Upper lobe of right lung (tissue), 1 donor: ENCODE measurements at regions not wholly inside any gene's neighbourhood (a gene's known extent, or its start where the extent isn't known, plus 50 kb on each side); places are given as distances from the start of the nearest gene placed in this dataset.

Experiments
- ATAC-seq: fragments of 200-7000 bp; cut with Tn5 transposase; one replicate; pipeline ENCODE4 v1.9.1; 2020; ENCODE audit warnings: mild to moderate bottlenecking, moderate library complexity
- DNase-seq: peaks from one replicate; pipeline ENCODE4 v3.0.0-alpha.2; 2020
- H3K27ac ChIP-seq: fragments of 200-600 bp; one replicate; pipeline ENCODE4 v1.8.0; 2022
- H3K27me3 ChIP-seq: fragments of 200-600 bp; one replicate; pipeline ENCODE4 v1.8.0; 2022; ENCODE audit warnings: mild to moderate bottlenecking
- H3K36me3 ChIP-seq: fragments of 200-600 bp; one replicate; pipeline ENCODE4 v1.8.0; 2022
- H3K4me1 ChIP-seq: fragments of 200-600 bp; one replicate; pipeline ENCODE4 v1.8.0; 2022
- H3K4me3 ChIP-seq: fragments of 200-600 bp; one replicate; pipeline ENCODE4 v1.8.0; 2022; ENCODE audit warnings: mild to moderate bottlenecking
- H3K9me3 ChIP-seq: fragments of 200-600 bp; one replicate; pipeline ENCODE4 v1.8.0; 2022
- CTCF ChIP-seq: fragments of 200-600 bp; IDR thresholded peaks from one replicate; pipeline ENCODE4 v1.8.0; 2022; ENCODE audit warnings: antibody characterized with exemption
- intact Hi-C: fragments of 100-400 bp; cut with DNase I; formaldehyde crosslinking; loops from one replicate; pipeline ENCODE4 v1.11.0; 2022
- donor health status: DM: no; HTN: yes; CAD: no; lungs with severe emphysema.

- H3K27ac ChIP-seq: no peak overlapping the region
- no peaks in the 10 kb centered on the region for H3K36me3 ChIP-seq
- ATAC-seq (no peak), DNase-seq (no peak)
- H3K4me3 ChIP-seq: no peak overlapping the region
- no peaks in the 10 kb centered on the region for H3K9me3 ChIP-seq
- no peak for TF ChIP-seq CTCF
- intact Hi-C loops: no loop called here
- H3K4me1 ChIP-seq: no peaks in the 10 kb centered on the region
- H3K27me3 ChIP-seq: no peaks in the 10 kb centered on the region
Observed at GRCh38 chr13:62635161-62635560, 1219.5 kb upstream of the PCDH20 start.

GRCh38 chr13:62633448-62633847 lies 1217.8 kb upstream of the PCDH20 start:
- Histone ChIP-seq H3K4me3 (no peak overlapping the region), H3K27me3 (no peaks in the 10 kb centered on the region), H3K9me3 (no peaks in the 10 kb centered on the region), H3K4me1 (no peaks in the 10 kb centered on the region), H3K36me3 (no peaks in the 10 kb centered on the region), H3K27ac (no peak overlapping the region)
- no peak for DNase-seq
- no peak for TF ChIP-seq CTCF
- ATAC-seq: no peak
- intact Hi-C loops: no loop called here

GRCh38 chr13:62631619-62632018 lies 1216.0 kb upstream of the PCDH20 start:
- intact Hi-C loops: no loop called here
- Histone ChIP-seq H3K27me3 (no peaks in the 10 kb centered on the region), H3K36me3 (no peaks in the 10 kb centered on the region), H3K27ac (no peak overlapping the region), H3K4me1 (no peaks in the 10 kb centered on the region), H3K9me3 (no peaks in the 10 kb centered on the region), H3K4me3 (no peak overlapping the region)
- TF ChIP-seq CTCF: no peak
- DNase-seq (no peak), ATAC-seq (no peak)

GRCh38 chr13:62631124-62631523 lies 1215.5 kb upstream of the PCDH20 start:
- no peaks in the 10 kb centered on the region for H3K27me3 ChIP-seq
- no peaks in the 10 kb centered on the region for H3K36me3 ChIP-seq
- H3K27ac ChIP-seq: no peak overlapping the region
- intact Hi-C loops: no loop called here
- H3K9me3 ChIP-seq: no peaks in the 10 kb centered on the region
- ATAC-seq (no peak), DNase-seq (no peak)
- TF ChIP-seq CTCF: no peak
- H3K4me3 ChIP-seq: no peak overlapping the region
- H3K4me1 ChIP-seq: no peaks in the 10 kb centered on the region

GRCh38 chr13:62629618-62630017 lies 1214.0 kb upstream of the PCDH20 start:
- Histone ChIP-seq H3K9me3 (no peaks in the 10 kb centered on the region), H3K36me3 (no peaks in the 10 kb centered on the region), H3K4me1 (no peaks in the 10 kb centered on the region), H3K27me3 (no peaks in the 10 kb centered on the region), H3K27ac (no peak overlapping the region), H3K4me3 (no peak overlapping the region)
- TF ChIP-seq CTCF: no peak
- intact Hi-C loops: no loop called here
- no peak for ATAC-seq
- no peak for DNase-seq

- H3K36me3 ChIP-seq: no peaks in the 10 kb centered on the region
- ATAC-seq (no peak), DNase-seq (peak; percentile 49)
- no peak for TF ChIP-seq CTCF
- no peaks in the 10 kb centered on the region for H3K9me3 ChIP-seq
- intact Hi-C loops: no loop called here
- no peaks in the 10 kb centered on the region for H3K27me3 ChIP-seq
- H3K4me3 ChIP-seq: no peak overlapping the region
- H3K27ac ChIP-seq: no peak overlapping the region
- H3K4me1 ChIP-seq: no peaks in the 10 kb centered on the region
Observed at GRCh38 chr13:62627226-62627625, 1211.6 kb upstream of the PCDH20 start.
